GM12878 (cell line): ENCODE measurements at regions not wholly inside any gene's neighbourhood (a gene's known extent, or its start where the extent isn't known, plus 50 kb on each side); places are given as distances from the start of the nearest gene placed in this dataset.

ENCODE experiments used
- ATAC-seq: fragments of 200-7000 bp; cut with Tn5 transposase; 3 replicates; pipeline ENCODE4 v1.9.1; 2020; ENCODE audit warnings: mild to moderate bottlenecking, moderate library complexity
- BruUV-seq: library from RNA; stranded (reverse); fragments of 400-500 nt; replicated peaks from 2 replicates; lab custom pipeline; 2021; lab: Mats Ljungman, UMichigan
- CTCF ChIA-PET: fragments of 300-600 bp; sonication (Branson Sonifier 250); formaldehyde crosslinking; extraction: SDS; loops from one replicate; lab custom pipeline; 2021; ENCODE audit warnings: inconsistent platforms; lab: Yijun Ruan, JAX
- POLR2A ChIA-PET: fragments of 350-600 bp; formaldehyde crosslinking; extraction: SDS; loops from one replicate; lab custom pipeline; 2021; ENCODE audit warnings: inconsistent platforms; lab: Charles Lee
- RAD21 ChIA-PET: fragments of 300-600 bp; sonication (Branson Sonifier 250); formaldehyde crosslinking; loops from one replicate; lab custom pipeline; 2023; ENCODE audit warnings: antibody characterized with exemption; ENCODE audit not compliant: unreplicated experiment; lab: Charles Lee
- SMC1A ChIA-PET: fragments of 300-600 bp; sonication (Branson Sonifier 250); formaldehyde crosslinking; loops from one replicate; lab custom pipeline; 2023; ENCODE audit not compliant: unreplicated experiment, uncharacterized antibody; lab: Charles Lee
- DNase-seq: peaks from one replicate; pipeline ENCODE4 v3.0.0-alpha.2; 2011; ENCODE audit warnings: low read depth, low spot score
- FAIRE-seq: peaks from 3 replicates; lab custom pipeline; 2011; peaks lifted over from hg19 to GRCh38; lab: Jason Lieb, UNC
- H2AFZ ChIP-seq: 2 replicates; pipeline ENCODE4 v1.6.0; 2011; ENCODE audit warnings: low read depth, low read length, control low read depth; ENCODE audit not compliant: control insufficient read depth
- H3K27ac ChIP-seq: 2 replicates; pipeline ENCODE4 v1.5.1; 2011; ENCODE audit warnings: control low read depth; ENCODE audit not compliant: control insufficient read depth, insufficient read depth
- H3K27me3 ChIP-seq, 2 experiments: replicated peaks in 1 of 2; 2 replicates each; pipeline versions ENCODE4 v1.6.0 to v1.6.1; 2011; ENCODE audit warnings: low read length in 1 of 2; ENCODE audit not compliant: control insufficient read depth in 2 of 2, insufficient read depth in 2 of 2
- H3K36me3 ChIP-seq, 2 experiments: 2 replicates each; pipeline ENCODE4 v1.5.1; 2011; ENCODE audit warnings: low read length in 1 of 2; ENCODE audit not compliant: control insufficient read depth in 2 of 2, insufficient read depth in 2 of 2
- H3K4me1 ChIP-seq: 2 replicates; pipeline ENCODE4 v1.6.1; 2011; ENCODE audit warnings: mild to moderate bottlenecking, low read length, moderate library complexity, mixed read lengths; ENCODE audit not compliant: control insufficient read depth, insufficient read depth
- H3K4me2 ChIP-seq: 2 replicates; pipeline ENCODE4 v1.6.0; 2011; ENCODE audit warnings: control low read depth; ENCODE audit not compliant: control insufficient read depth, insufficient read depth
- H3K4me3 ChIP-seq: fragments of 200-600 bp; sonication (generic); 2 replicates; pipeline ENCODE4 v1.5.1; 2016
- H3K79me2 ChIP-seq: 2 replicates; pipeline ENCODE4 v1.6.0; 2011; ENCODE audit warnings: low read length; ENCODE audit not compliant: control insufficient read depth, insufficient read depth
- H3K9ac ChIP-seq: 2 replicates; pipeline ENCODE4 v1.8.0; 2011; ENCODE audit warnings: low read length, control low read depth, mixed read lengths; ENCODE audit not compliant: control insufficient read depth, insufficient read depth
- H3K9me3 ChIP-seq: replicated peaks from 3 replicates; pipeline ENCODE4 v1.5.1; 2011; ENCODE audit warnings: mild to moderate bottlenecking, low read length; ENCODE audit not compliant: control insufficient read depth, insufficient read depth
- H4K20me1 ChIP-seq: 2 replicates; pipeline ENCODE4 v1.6.0; 2011; ENCODE audit not compliant: control insufficient read depth, insufficient read depth
- BHLHE40 ChIP-seq, 2 experiments: fragments of 450-650 bp in 1 of 2; IDR thresholded peaks; 2 replicates each; pipeline ENCODE4 v1.6.1; 2011 to 2017; ENCODE audit warnings: low read depth in 2 of 2, borderline replicate concordance in 1 of 2, improper control_type of control experiment in 1 of 2, low read length in 1 of 2, mild to moderate bottlenecking in 1 of 2
- BMI1 ChIP-seq: fragments of 450-650 bp; IDR thresholded peaks from 2 replicates; pipeline ENCODE4 v1.6.1; 2016; ENCODE audit warnings: mild to moderate bottlenecking, moderate library complexity, borderline replicate concordance
- BRCA1 ChIP-seq: IDR thresholded peaks from 2 replicates; pipeline ENCODE4 v1.6.1; 2011; ENCODE audit warnings: low read depth, low read length, improper control_type of control experiment
- CBFB ChIP-seq: IDR thresholded peaks from 2 replicates; pipeline ENCODE4 v1.6.1; 2016; ENCODE audit warnings: antibody characterized with exemption, low read depth
- CHD2 ChIP-seq: IDR thresholded peaks from 2 replicates; pipeline ENCODE4 v1.6.1; 2011; ENCODE audit warnings: low read depth, low read length, improper control_type of control experiment, borderline replicate concordance
- CHD4 ChIP-seq: fragments of 200-600 bp; sonication (generic); IDR thresholded peaks from 2 replicates; pipeline ENCODE4 v1.6.1; 2016; ENCODE audit warnings: mild to moderate bottlenecking
- DPF2 ChIP-seq: fragments of 450-650 bp; IDR thresholded peaks from 2 replicates; pipeline ENCODE4 v1.6.1; 2017; ENCODE audit warnings: mild to moderate bottlenecking
- E4F1 ChIP-seq: fragments of 450-650 bp; IDR thresholded peaks from 2 replicates; pipeline ENCODE4 v1.6.1; 2018; ENCODE audit warnings: borderline replicate concordance, mild to moderate bottlenecking; ENCODE audit not compliant: partially characterized antibody
- HDAC6 ChIP-seq: fragments of 200-600 bp; sonication (generic); IDR thresholded peaks from one replicate; pipeline ENCODE4 v1.8.0; 2017; ENCODE audit warnings: antibody characterized with exemption; ENCODE audit not compliant: unreplicated experiment
- MXI1 ChIP-seq: fragments of 150-350 bp; IDR thresholded peaks from 2 replicates; pipeline ENCODE4 v1.6.1; 2011; ENCODE audit warnings: low read depth, mild to moderate bottlenecking, inconsistent platforms, low read length, improper control_type of control experiment
- MYC ChIP-seq: IDR thresholded peaks from 2 replicates; pipeline ENCODE4 v1.6.1; 2011; ENCODE audit warnings: mild to moderate bottlenecking, low read length, moderate library complexity, inconsistent platforms; ENCODE audit not compliant: insufficient read depth, insufficient replicate concordance, insufficient read length, severe bottlenecking
- NR2F1 ChIP-seq: fragments of 450-650 bp; conservative IDR thresholded peaks from 2 replicates; pipeline ENCODE4 v1.6.1; 2017; ENCODE audit warnings: mild to moderate bottlenecking
- NRF1 ChIP-seq: conservative IDR thresholded peaks from 2 replicates; pipeline ENCODE4 v1.6.1; 2011; ENCODE audit warnings: mild to moderate bottlenecking, low read depth, low read length, improper control_type of control experiment
- POU2F2 ChIP-seq: IDR thresholded peaks from 3 replicates; pipeline ENCODE4 v1.6.1; 2011; ENCODE audit warnings: low read depth, mild to moderate bottlenecking, low read length, borderline replicate concordance
- RAD51 ChIP-seq: fragments of 450-650 bp; IDR thresholded peaks from 2 replicates; pipeline ENCODE4 v1.6.1; 2016; ENCODE audit warnings: moderate library complexity, mild to moderate bottlenecking, inconsistent platforms
- RBBP5 ChIP-seq: fragments of 200-600 bp; sonication (generic); conservative IDR thresholded peaks from 2 replicates; pipeline ENCODE4 v1.6.1; 2016
- RCOR1 ChIP-seq: conservative IDR thresholded peaks from 2 replicates; pipeline ENCODE4 v1.6.1; 2012; ENCODE audit warnings: low read depth, low read length, improper control_type of control experiment
- RUNX3 ChIP-seq: IDR thresholded peaks from 2 replicates; pipeline ENCODE4 v1.6.1; 2012; ENCODE audit warnings: low read length, inconsistent platforms
- SMAD1 ChIP-seq: fragments of 450-650 bp; IDR thresholded peaks from 2 replicates; pipeline ENCODE4 v1.6.1; 2018; ENCODE audit warnings: mild to moderate bottlenecking, low read depth; ENCODE audit not compliant: partially characterized antibody
- SPI1 ChIP-seq: IDR thresholded peaks from 2 replicates; pipeline ENCODE4 v1.6.1; 2011; ENCODE audit warnings: low read depth, mild to moderate bottlenecking, low read length, moderate library complexity, borderline replicate concordance; ENCODE audit not compliant: insufficient read depth
- in situ Hi-C: fragments of 300-500 bp; cut with MboI; formaldehyde crosslinking; loops from 9 replicates; pipeline ENCODE4 v1.14.3; 2018; ENCODE audit warnings: mixed read lengths
- intact Hi-C: fragments of 100-400 bp; cut with micrococcal nuclease; formaldehyde crosslinking; loops from one replicate; pipeline ENCODE4 v1.14.2; 2022; ENCODE audit not compliant: unreplicated experiment

GRCh38 chr10:78492424-78492823 lies 458.8 kb downstream of the RPS24 start:
- intact Hi-C loops: no loop called here
- Histone ChIP-seq H3K36me3 (no peaks in the 10 kb centered on the region), H3K27ac (no peak overlapping the region), H4K20me1 (no peaks in the 10 kb centered on the region), H3K4me2 (no peak overlapping the region), H3K79me2 (no peaks in the 10 kb centered on the region), H3K27me3 (no peaks in the 10 kb centered on the region; a peak in 1 of 4 replicates), H2AFZ (no peak overlapping the region), H3K4me3 (no peak overlapping the region), H3K4me1 (no peaks in the 10 kb centered on the region), H3K9ac (no peak overlapping the region), H3K9me3 (no peaks in the 10 kb centered on the region)
- CTCF ChIA-PET: no interaction called here
- TF ChIP-seq BRCA1 (no peak), RBBP5 (no peak), POU2F2 (no peak), MYC (no peak), RCOR1 (no peak), BMI1 (no peak), MXI1 (no peak), SMAD1 (no peak), CHD4 (no peak)
- RAD21 ChIA-PET: no interaction called here
- no peak for DNase-seq
- SMC1A ChIA-PET: no interaction called here
- BruUV-seq: no TSS peak
- in situ Hi-C loops: no loop called here
- POLR2A ChIA-PET: no interaction called here
- ATAC-seq: no peak
- no peak for FAIRE-seq

GRCh38 chr10:78494179-78494578 lies 460.5 kb downstream of the RPS24 start:
- Histone ChIP-seq H3K4me1 (no peaks in the 10 kb centered on the region), H3K4me3 (no peak overlapping the region), H4K20me1 (no peaks in the 10 kb centered on the region), H3K27me3 (no peaks in the 10 kb centered on the region), H2AFZ (no peak overlapping the region), H3K4me2 (no peak overlapping the region), H3K79me2 (no peaks in the 10 kb centered on the region), H3K27ac (no peak overlapping the region), H3K36me3 (no peaks in the 10 kb centered on the region), H3K9ac (no peak overlapping the region), H3K9me3 (no peaks in the 10 kb centered on the region)
- RAD21 ChIA-PET: no interaction called here
- no peak for ATAC-seq
- intact Hi-C loops (no loop called here), in situ Hi-C loops (no loop called here)
- POLR2A ChIA-PET: no interaction called here
- no peak for FAIRE-seq
- SMC1A ChIA-PET: no interaction called here
- BruUV-seq: no TSS peak
- DNase-seq: no peak
- CTCF ChIA-PET: no interaction called here
- no peak for TF ChIP-seq CHD2
- TF ChIP-seq CBFB: no peak
- TF ChIP-seq BHLHE40 (IDR thresholded peaks at IDR 0.05; ENCODE audit: borderline replicate concordance in 1 of 2, low read depth in 2 of 2, low read length in 1 of 2): no peak
- no peak for TF ChIP-seq DPF2
- no peak for TF ChIP-seq HDAC6
- TF ChIP-seq SPI1: no peak
- no peak for TF ChIP-seq NR2F1
- no peak for TF ChIP-seq E4F1
- no peak for TF ChIP-seq NRF1
- no peak for TF ChIP-seq RUNX3
- no peak for TF ChIP-seq RAD51
